ENCODE measurements at regions not wholly inside any gene's neighbourhood (a gene's known extent, or its start where the extent isn't known, plus 50 kb on each side); places are given as distances from the start of the nearest gene placed in this dataset.

GRCh38 chr5:167460449-167461020 lies 830.9 kb upstream of the WWC1 start:
- Histone ChIP-seq H3K9ac (ENCODE audit: low read length) (no peak overlapping the region), H3K9me3 (ENCODE audit: control insufficient read depth, insufficient read depth, low read depth, low read length) (0 out of 2 replicates have a peak, but pooled peaks cover 3% of the 10 kb centered on the region), H3K4me1 (ENCODE audit: control insufficient read depth, insufficient read depth, low read length) (no peaks in the 10 kb centered on the region), H3K27me3 (ENCODE audit: control insufficient read depth, insufficient read depth, low read length) (no peaks in the 10 kb centered on the region), H3K36me3 (ENCODE audit: control insufficient read depth, insufficient read depth, low read length) (no peaks in the 10 kb centered on the region), H3K4me3 (ENCODE audit: low read depth, low read length) (no peak overlapping the region), H3K27ac (ENCODE audit: low read depth, low read length) (no peak overlapping the region)

- Histone ChIP-seq H3K9ac (ENCODE audit: low read length) (no peak overlapping the region), H3K27me3 (ENCODE audit: control insufficient read depth, insufficient read depth, low read length) (no peaks in the 10 kb centered on the region), H3K9me3 (ENCODE audit: control insufficient read depth, insufficient read depth, low read depth, low read length) (0 out of 2 replicates have a peak, but pooled peaks cover 3% of the 10 kb centered on the region), H3K4me1 (ENCODE audit: control insufficient read depth, insufficient read depth, low read length) (no peaks in the 10 kb centered on the region), H3K36me3 (ENCODE audit: control insufficient read depth, insufficient read depth, low read length) (no peaks in the 10 kb centered on the region), H3K27ac (ENCODE audit: low read depth, low read length) (no peak overlapping the region), H3K4me3 (ENCODE audit: low read depth, low read length) (no peak overlapping the region)
Observed at GRCh38 chr5:167463939-167464338, 827.5 kb upstream of the WWC1 start.

- no peak overlapping the region for H3K9ac ChIP-seq (ENCODE audit: low read length)
- H3K27me3 ChIP-seq (ENCODE audit: control insufficient read depth, insufficient read depth, low read length) = no peaks in the 10 kb centered on the region
- no peaks in the 10 kb centered on the region for H3K36me3 ChIP-seq (ENCODE audit: control insufficient read depth, insufficient read depth, low read length)
- H3K9me3 ChIP-seq (ENCODE audit: control insufficient read depth, insufficient read depth, low read depth, low read length) = 0 out of 2 replicates have a peak, but pooled peaks cover 3% of the 10 kb centered on the region
- H3K27ac ChIP-seq (ENCODE audit: low read depth, low read length) = no peak overlapping the region
- no peaks in the 10 kb centered on the region for H3K4me1 ChIP-seq (ENCODE audit: control insufficient read depth, insufficient read depth, low read length)
- H3K4me3 ChIP-seq (ENCODE audit: low read depth, low read length) = no peak overlapping the region
Observed at GRCh38 chr5:167466992-167467391, 824.5 kb upstream of the WWC1 start.

- Histone ChIP-seq H3K4me1 (ENCODE audit: control insufficient read depth, insufficient read depth, low read length) (no peaks in the 10 kb centered on the region), H3K9me3 (ENCODE audit: control insufficient read depth, insufficient read depth, low read depth, low read length) (no peaks in the 10 kb centered on the region), H3K9ac (ENCODE audit: low read length) (no peak overlapping the region), H3K4me3 (ENCODE audit: low read depth, low read length) (no peak overlapping the region), H3K36me3 (ENCODE audit: control insufficient read depth, insufficient read depth, low read length) (no peaks in the 10 kb centered on the region), H3K27ac (ENCODE audit: low read depth, low read length) (no peak overlapping the region), H3K27me3 (ENCODE audit: control insufficient read depth, insufficient read depth, low read length) (no peaks in the 10 kb centered on the region)
Observed at GRCh38 chr5:167472566-167473108, 818.8 kb upstream of the WWC1 start.

- Histone ChIP-seq H3K27ac (ENCODE audit: low read depth, low read length) (no peak overlapping the region), H3K4me3 (ENCODE audit: low read depth, low read length) (no peak overlapping the region), H3K36me3 (ENCODE audit: control insufficient read depth, insufficient read depth, low read length) (no peaks in the 10 kb centered on the region), H3K4me1 (ENCODE audit: control insufficient read depth, insufficient read depth, low read length) (no peaks in the 10 kb centered on the region), H3K9me3 (ENCODE audit: control insufficient read depth, insufficient read depth, low read depth, low read length) (no peaks in the 10 kb centered on the region), H3K9ac (ENCODE audit: low read length) (no peak overlapping the region), H3K27me3 (ENCODE audit: control insufficient read depth, insufficient read depth, low read length) (no peaks in the 10 kb centered on the region)
Observed at GRCh38 chr5:167478188-167478587, 813.3 kb upstream of the WWC1 start.

GRCh38 chr5:167479779-167480178 lies 811.7 kb upstream of the WWC1 start:
- Histone ChIP-seq H3K4me1 (ENCODE audit: control insufficient read depth, insufficient read depth, low read length) (no peaks in the 10 kb centered on the region), H3K27ac (ENCODE audit: low read depth, low read length) (no peak overlapping the region), H3K9ac (ENCODE audit: low read length) (no peak overlapping the region), H3K27me3 (ENCODE audit: control insufficient read depth, insufficient read depth, low read length) (no peaks in the 10 kb centered on the region), H3K4me3 (ENCODE audit: low read depth, low read length) (no peak overlapping the region), H3K9me3 (ENCODE audit: control insufficient read depth, insufficient read depth, low read depth, low read length) (no peaks in the 10 kb centered on the region), H3K36me3 (ENCODE audit: control insufficient read depth, insufficient read depth, low read length) (no peaks in the 10 kb centered on the region)

- no peaks in the 10 kb centered on the region for H3K9me3 ChIP-seq (ENCODE audit: control insufficient read depth, insufficient read depth, low read depth, low read length)
- H3K4me1 ChIP-seq (ENCODE audit: control insufficient read depth, insufficient read depth, low read length) = no peaks in the 10 kb centered on the region
- no peak overlapping the region for H3K9ac ChIP-seq (ENCODE audit: low read length)
- H3K27ac ChIP-seq (ENCODE audit: low read depth, low read length) = no peak overlapping the region
- no peaks in the 10 kb centered on the region for H3K27me3 ChIP-seq (ENCODE audit: control insufficient read depth, insufficient read depth, low read length)
- H3K4me3 ChIP-seq (ENCODE audit: low read depth, low read length) = no peak overlapping the region
- no peaks in the 10 kb centered on the region for H3K36me3 ChIP-seq (ENCODE audit: control insufficient read depth, insufficient read depth, low read length)
Observed at GRCh38 chr5:167481345-167481744, 810.1 kb upstream of the WWC1 start.

GRCh38 chr5:167482555-167482954 lies 808.9 kb upstream of the WWC1 start:
- Histone ChIP-seq H3K4me1 (ENCODE audit: control insufficient read depth, insufficient read depth, low read length) (no peaks in the 10 kb centered on the region), H3K27me3 (ENCODE audit: control insufficient read depth, insufficient read depth, low read length) (no peaks in the 10 kb centered on the region), H3K36me3 (ENCODE audit: control insufficient read depth, insufficient read depth, low read length) (no peaks in the 10 kb centered on the region), H3K4me3 (ENCODE audit: low read depth, low read length) (no peak overlapping the region), H3K9ac (ENCODE audit: low read length) (no peak overlapping the region), H3K9me3 (ENCODE audit: control insufficient read depth, insufficient read depth, low read depth, low read length) (no peaks in the 10 kb centered on the region), H3K27ac (ENCODE audit: low read depth, low read length) (no peak overlapping the region)

- H3K4me3 ChIP-seq (ENCODE audit: low read depth, low read length) = no peak overlapping the region
Observed at GRCh38 chr5:167485061-167485774, 806.2 kb upstream of the WWC1 start.

GRCh38 chr5:167488371-167488770 lies 803.1 kb upstream of the WWC1 start:
- Histone ChIP-seq H3K27ac (ENCODE audit: low read depth, low read length) (no peak overlapping the region), H3K4me1 (ENCODE audit: control insufficient read depth, insufficient read depth, low read length) (no peaks in the 10 kb centered on the region), H3K9me3 (ENCODE audit: control insufficient read depth, insufficient read depth, low read depth, low read length) (no peaks in the 10 kb centered on the region), H3K9ac (ENCODE audit: low read length) (no peak overlapping the region), H3K4me3 (ENCODE audit: low read depth, low read length) (no peak overlapping the region), H3K36me3 (ENCODE audit: control insufficient read depth, insufficient read depth, low read length) (no peaks in the 10 kb centered on the region), H3K27me3 (ENCODE audit: control insufficient read depth, insufficient read depth, low read length) (no peaks in the 10 kb centered on the region)

More at GRCh38 chr5:167485061-167485774, 806.2 kb upstream of the WWC1 start:
- H3K9me3 ChIP-seq (ENCODE audit: control insufficient read depth, insufficient read depth, low read depth, low read length) = no peaks in the 10 kb centered on the region
- no peak overlapping the region for H3K27ac ChIP-seq (ENCODE audit: low read depth, low read length)
- H3K9ac ChIP-seq (ENCODE audit: low read length) = no peak overlapping the region
- H3K4me1 ChIP-seq (ENCODE audit: control insufficient read depth, insufficient read depth, low read length) = no peaks in the 10 kb centered on the region
- H3K36me3 ChIP-seq (ENCODE audit: control insufficient read depth, insufficient read depth, low read length) = no peaks in the 10 kb centered on the region
- H3K27me3 ChIP-seq (ENCODE audit: control insufficient read depth, insufficient read depth, low read length) = no peaks in the 10 kb centered on the region

- Histone ChIP-seq H3K27ac (ENCODE audit: low read depth, low read length) (no peak overlapping the region), H3K4me3 (ENCODE audit: low read depth, low read length) (no peak overlapping the region), H3K27me3 (ENCODE audit: control insufficient read depth, insufficient read depth, low read length) (no peaks in the 10 kb centered on the region), H3K9me3 (ENCODE audit: control insufficient read depth, insufficient read depth, low read depth, low read length) (no peaks in the 10 kb centered on the region), H3K36me3 (ENCODE audit: control insufficient read depth, insufficient read depth, low read length) (no peaks in the 10 kb centered on the region), H3K4me1 (ENCODE audit: control insufficient read depth, insufficient read depth, low read length) (no peaks in the 10 kb centered on the region), H3K9ac (ENCODE audit: low read length) (no peak overlapping the region)
Observed at GRCh38 chr5:167489202-167489601, 802.2 kb upstream of the WWC1 start.
